ENCODE measurements at regions not wholly inside any gene's neighbourhood (a gene's known extent, or its start where the extent isn't known, plus 50 kb on each side); places are given as distances from the start of the nearest gene placed in this dataset.

DNA sequence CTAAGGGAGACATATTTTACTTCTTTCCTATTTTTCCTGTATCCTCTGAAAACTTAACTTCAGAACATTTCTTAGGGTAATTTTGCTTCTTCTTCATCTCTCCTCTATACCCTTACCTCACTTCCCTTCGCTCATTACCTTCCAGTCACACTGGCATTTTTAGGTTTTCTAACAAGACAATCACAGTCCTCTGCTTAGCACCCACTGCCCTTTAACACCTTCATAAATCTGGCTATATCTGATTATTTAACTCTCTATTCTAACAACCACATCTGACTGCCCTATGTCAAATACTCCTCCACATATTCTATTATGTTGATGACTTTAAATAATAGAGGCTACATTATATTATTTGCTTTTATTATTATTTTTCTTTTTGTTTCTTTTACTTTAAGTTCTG lies 1058.0 kb upstream of the CNTN5 start:
- TF ChIP-seq, protein P1, sequence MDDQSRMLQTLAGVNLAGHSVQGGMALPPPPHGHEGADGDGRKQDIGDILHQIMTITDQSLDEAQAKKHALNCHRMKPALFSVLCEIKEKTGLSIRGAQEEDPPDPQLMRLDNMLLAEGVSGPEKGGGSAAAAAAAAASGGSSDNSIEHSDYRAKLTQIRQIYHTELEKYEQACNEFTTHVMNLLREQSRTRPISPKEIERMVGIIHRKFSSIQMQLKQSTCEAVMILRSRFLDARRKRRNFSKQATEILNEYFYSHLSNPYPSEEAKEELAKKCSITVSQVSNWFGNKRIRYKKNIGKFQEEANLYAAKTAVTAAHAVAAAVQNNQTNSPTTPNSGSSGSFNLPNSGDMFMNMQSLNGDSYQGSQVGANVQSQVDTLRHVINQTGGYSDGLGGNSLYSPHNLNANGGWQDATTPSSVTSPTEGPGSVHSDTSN (IDR thresholded peaks at IDR 0.05), result no peak
- TF ChIP-seq POLR2AphosphoS5 (IDR thresholded peaks at IDR 0.05; ENCODE audit: low read depth, low read length) (no peak), EZH2phosphoT487 (IDR thresholded peaks at IDR 0.05; ENCODE audit: borderline replicate concordance, low read depth) (no peak), NFIC (IDR thresholded peaks at IDR 0.05; ENCODE audit: borderline replicate concordance) (no peak), CTCF (IDR thresholded peaks at IDR 0.05) (no peak), EP300 (IDR thresholded peaks at IDR 0.05; ENCODE audit: borderline replicate concordance in 1 of 2, low read depth in 1 of 2, low read length in 1 of 2) (no peak), YY1 (IDR thresholded peaks at IDR 0.05; ENCODE audit: low read depth) (no peak)
- TF ChIP-seq, protein P2, sequence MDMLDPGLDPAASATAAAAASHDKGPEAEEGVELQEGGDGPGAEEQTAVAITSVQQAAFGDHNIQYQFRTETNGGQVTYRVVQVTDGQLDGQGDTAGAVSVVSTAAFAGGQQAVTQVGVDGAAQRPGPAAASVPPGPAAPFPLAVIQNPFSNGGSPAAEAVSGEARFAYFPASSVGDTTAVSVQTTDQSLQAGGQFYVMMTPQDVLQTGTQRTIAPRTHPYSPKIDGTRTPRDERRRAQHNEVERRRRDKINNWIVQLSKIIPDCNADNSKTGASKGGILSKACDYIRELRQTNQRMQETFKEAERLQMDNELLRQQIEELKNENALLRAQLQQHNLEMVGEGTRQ (IDR thresholded peaks at IDR 0.05; ENCODE audit: borderline replicate concordance, low read depth, low read length), result no peak

Data from SK-N-SH (cell line).